ENCODE measurements at regions not wholly inside any gene's neighbourhood (a gene's known extent, or its start where the extent isn't known, plus 50 kb on each side); places are given as distances from the start of the nearest gene placed in this dataset.

- H3K36me3 Mint-ChIP-seq, result peaks cover 17% of the 10 kb centered on the region
- DNase-seq, result peak; percentile 65
- H3K4me1 Mint-ChIP-seq, result peaks cover 31% of the 10 kb centered on the region
- H3K27me3 Mint-ChIP-seq, result no peaks in the 10 kb centered on the region
- CTCF ChIA-PET, result no interaction called here
- H3K9me3 Mint-ChIP-seq, result peaks cover 18% of the 10 kb centered on the region
- H3K4me3 Mint-ChIP-seq, result no peak overlapping the region
- H3K27ac Mint-ChIP-seq, result peak overlapping the region; percentile 91
Observed at GRCh38 chrX:39969099-39969818, 128.5 kb downstream of the BCOR start.

GRCh38 chrX:39969819-39970504 is 127.8 kb downstream of the BCOR start:
- Mint-ChIP-seq H3K4me3 (no peak overlapping the region), H3K36me3 (peaks cover 17% of the 10 kb centered on the region), H3K27me3 (no peaks in the 10 kb centered on the region), H3K4me1 (peaks cover 33% of the 10 kb centered on the region), H3K27ac (peak overlapping the region; percentile 91), H3K9me3 (peaks cover 18% of the 10 kb centered on the region)
- DNase-seq, result no peak
- CTCF ChIA-PET, result no interaction called here

GRCh38 chrX:39971760-39972159 is 126.0 kb downstream of the BCOR start:
- Mint-ChIP-seq H3K9me3 (peaks cover 14% of the 10 kb centered on the region), H3K27me3 (no peaks in the 10 kb centered on the region), H3K27ac (no peak overlapping the region), H3K4me1 (peaks cover 34% of the 10 kb centered on the region), H3K4me3 (no peak overlapping the region), H3K36me3 (peaks cover 15% of the 10 kb centered on the region)
- CTCF ChIA-PET, result no interaction called here
- DNase-seq, result no peak

GRCh38 chrX:39972340-39972739 is 125.4 kb downstream of the BCOR start:
- peaks cover 35% of the 10 kb centered on the region for H3K4me1 Mint-ChIP-seq
- DNase-seq, result no peak
- no peaks in the 10 kb centered on the region for H3K27me3 Mint-ChIP-seq
- H3K4me3 Mint-ChIP-seq, result no peak overlapping the region
- H3K9me3 Mint-ChIP-seq, result peaks cover 14% of the 10 kb centered on the region
- no peak overlapping the region for H3K27ac Mint-ChIP-seq
- CTCF ChIA-PET, result no interaction called here
- peaks cover 13% of the 10 kb centered on the region for H3K36me3 Mint-ChIP-seq

GRCh38 chrX:39973810-39974209 is 123.9 kb downstream of the BCOR start:
- Mint-ChIP-seq H3K4me3 (no peak overlapping the region), H3K27ac (no peak overlapping the region), H3K4me1 (peaks cover 32% of the 10 kb centered on the region), H3K27me3 (no peaks in the 10 kb centered on the region), H3K36me3 (peaks cover 12% of the 10 kb centered on the region), H3K9me3 (peaks cover 14% of the 10 kb centered on the region)
- DNase-seq, result no peak
- CTCF ChIA-PET, result no interaction called here

- CTCF ChIA-PET, result no interaction called here
- H3K27me3 Mint-ChIP-seq, result no peaks in the 10 kb centered on the region
Observed at GRCh38 chrX:39974270-39974669, 123.5 kb downstream of the BCOR start.

GRCh38 chrX:39975101-39975925 is 122.4 kb downstream of the BCOR start:
- no peak for DNase-seq
- Mint-ChIP-seq H3K36me3 (peaks cover 12% of the 10 kb centered on the region), H3K4me1 (peaks cover 18% of the 10 kb centered on the region), H3K27me3 (peaks cover 3% of the 10 kb centered on the region), H3K4me3 (no peak overlapping the region), H3K27ac (no peak overlapping the region), H3K9me3 (peaks cover 14% of the 10 kb centered on the region)
- CTCF ChIA-PET, result no interaction called here

More at GRCh38 chrX:39974270-39974669, 123.5 kb downstream of the BCOR start:
- no peak overlapping the region for H3K4me3 Mint-ChIP-seq
- H3K4me1 Mint-ChIP-seq, result peaks cover 27% of the 10 kb centered on the region
- H3K36me3 Mint-ChIP-seq, result peaks cover 12% of the 10 kb centered on the region
- DNase-seq, result no peak
- peaks cover 14% of the 10 kb centered on the region for H3K9me3 Mint-ChIP-seq
- no peak overlapping the region for H3K27ac Mint-ChIP-seq

- no peak overlapping the region for H3K27ac Mint-ChIP-seq
- CTCF ChIA-PET, result no interaction called here
- no peaks in the 10 kb centered on the region for H3K9me3 Mint-ChIP-seq
- peaks cover 6% of the 10 kb centered on the region for H3K4me1 Mint-ChIP-seq
- H3K4me3 Mint-ChIP-seq, result no peak overlapping the region
- DNase-seq, result no peak
- H3K36me3 Mint-ChIP-seq, result no peaks in the 10 kb centered on the region
- H3K27me3 Mint-ChIP-seq, result peaks cover 8% of the 10 kb centered on the region
Observed at GRCh38 chrX:39981946-39982345, 115.8 kb downstream of the BCOR start.

- no peak overlapping the region for H3K27ac Mint-ChIP-seq
- H3K27me3 Mint-ChIP-seq, result peaks cover 8% of the 10 kb centered on the region
- H3K9me3 Mint-ChIP-seq, result no peaks in the 10 kb centered on the region
- H3K4me3 Mint-ChIP-seq, result no peak overlapping the region
- H3K36me3 Mint-ChIP-seq, result no peaks in the 10 kb centered on the region
- peaks cover 5% of the 10 kb centered on the region for H3K4me1 Mint-ChIP-seq
- CTCF ChIA-PET, result no interaction called here
- no peak for DNase-seq
Observed at GRCh38 chrX:39982948-39983347, 114.8 kb downstream of the BCOR start.

GRCh38 chrX:39983715-39984114 is 114.0 kb downstream of the BCOR start:
- CTCF ChIA-PET, result no interaction called here
- no peak overlapping the region for H3K27ac Mint-ChIP-seq
- no peaks in the 10 kb centered on the region for H3K36me3 Mint-ChIP-seq
- no peaks in the 10 kb centered on the region for H3K4me1 Mint-ChIP-seq
- peaks cover 8% of the 10 kb centered on the region for H3K27me3 Mint-ChIP-seq
- no peak for DNase-seq
- H3K4me3 Mint-ChIP-seq, result no peak overlapping the region
- H3K9me3 Mint-ChIP-seq, result no peaks in the 10 kb centered on the region

- H3K9me3 Mint-ChIP-seq, result no peaks in the 10 kb centered on the region
- no peak overlapping the region for H3K4me3 Mint-ChIP-seq
- no peak for DNase-seq
- peaks cover 8% of the 10 kb centered on the region for H3K27me3 Mint-ChIP-seq
- H3K27ac Mint-ChIP-seq, result no peak overlapping the region
- CTCF ChIA-PET, result no interaction called here
- H3K36me3 Mint-ChIP-seq, result no peaks in the 10 kb centered on the region
- no peaks in the 10 kb centered on the region for H3K4me1 Mint-ChIP-seq
Observed at GRCh38 chrX:39984191-39984956, 113.4 kb downstream of the BCOR start.

- no peak overlapping the region for H3K4me3 Mint-ChIP-seq
- peaks cover 6% of the 10 kb centered on the region for H3K27me3 Mint-ChIP-seq
- CTCF ChIA-PET, result no interaction called here
- no peak overlapping the region for H3K27ac Mint-ChIP-seq
- no peak for DNase-seq
- no peaks in the 10 kb centered on the region for H3K9me3 Mint-ChIP-seq
- no peaks in the 10 kb centered on the region for H3K36me3 Mint-ChIP-seq
- no peaks in the 10 kb centered on the region for H3K4me1 Mint-ChIP-seq
Observed at GRCh38 chrX:39985071-39985470, 112.7 kb downstream of the BCOR start.

GRCh38 chrX:39985551-39985950 is 112.2 kb downstream of the BCOR start:
- H3K9me3 Mint-ChIP-seq, result no peaks in the 10 kb centered on the region
- H3K27ac Mint-ChIP-seq, result no peak overlapping the region

GRCh38 chrX:39988496-39988895 is 109.3 kb downstream of the BCOR start:
- DNase-seq, result no peak
- Mint-ChIP-seq H3K36me3 (peaks cover 1% of the 10 kb centered on the region), H3K27me3 (peaks cover 6% of the 10 kb centered on the region), H3K4me1 (no peaks in the 10 kb centered on the region), H3K9me3 (no peaks in the 10 kb centered on the region), H3K27ac (no peak overlapping the region), H3K4me3 (no peak overlapping the region)
- CTCF ChIA-PET, result no interaction called here

More at GRCh38 chrX:39985551-39985950, 112.2 kb downstream of the BCOR start:
- no peak overlapping the region for H3K4me3 Mint-ChIP-seq
- CTCF ChIA-PET, result no interaction called here
- H3K27me3 Mint-ChIP-seq, result peaks cover 6% of the 10 kb centered on the region
- H3K36me3 Mint-ChIP-seq, result no peaks in the 10 kb centered on the region
- no peaks in the 10 kb centered on the region for H3K4me1 Mint-ChIP-seq
- no peak for DNase-seq
